Raji (cell line): ENCODE measurements at regions not wholly inside any gene's neighbourhood (a gene's known extent, or its start where the extent isn't known, plus 50 kb on each side); places are given as distances from the start of the nearest gene placed in this dataset.

Experiments
- POLR2A ChIP-seq: IDR thresholded peaks from 2 replicates; pipeline ENCODE4 v1.6.1; 2011; ENCODE audit warnings: low read depth, low read length, control low read depth; ENCODE audit not compliant: insufficient read depth

- no peak for TF ChIP-seq POLR2A
These were observed 219.7 kb upstream of the ZMIZ1 start for GRCh38 chr10:78849115-78849514.

GRCh38 chr10:78849731-78850130, 219.0 kb upstream of the ZMIZ1 start:
- TF ChIP-seq POLR2A, result no peak

DNA sequence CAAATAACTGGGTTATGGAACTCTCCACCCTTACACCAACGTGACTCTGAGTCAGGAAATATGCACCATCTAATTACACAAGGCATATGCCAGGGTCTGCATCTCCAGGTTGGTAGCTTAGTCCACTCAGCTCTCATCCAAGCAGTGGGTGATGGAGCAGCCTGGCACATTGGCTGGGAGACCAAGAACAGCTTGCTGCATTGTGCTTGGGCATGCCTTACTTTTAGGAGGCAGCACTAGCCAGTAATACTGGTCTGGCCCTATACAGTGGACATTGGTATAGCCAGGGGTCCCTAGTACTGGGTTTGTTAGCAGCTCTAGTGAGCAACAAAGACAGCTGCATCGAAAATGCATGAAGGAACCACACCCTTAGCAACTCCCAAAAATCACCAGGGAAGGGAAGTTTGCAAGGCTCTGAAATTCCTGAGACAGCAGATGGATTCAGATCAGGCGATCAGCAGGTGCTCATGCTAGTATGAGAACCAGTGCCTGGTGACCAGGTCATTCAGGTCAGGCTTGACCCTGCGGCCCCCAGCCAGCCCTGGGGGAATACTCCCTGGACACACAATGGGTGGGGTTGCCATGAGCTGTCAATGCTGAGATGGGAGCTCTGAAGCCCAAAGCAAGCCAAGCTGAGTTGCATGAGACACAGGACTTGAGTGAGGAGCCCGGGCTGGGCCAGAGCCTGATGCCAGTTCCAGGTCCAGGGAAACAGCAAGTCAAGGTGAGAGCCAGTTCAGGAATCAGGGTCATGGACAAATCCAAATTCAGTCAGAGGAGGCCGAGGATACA, 217.9 kb upstream of the ZMIZ1 start:
- TF ChIP-seq POLR2A, result no peak

- no peak for TF ChIP-seq POLR2A
These were observed 217.1 kb upstream of the ZMIZ1 start for GRCh38 chr10:78851647-78852046.

GRCh38 chr10:78852466-78853240, 216.1 kb upstream of the ZMIZ1 start:
- no peak for TF ChIP-seq POLR2A

GRCh38 chr10:78853864-78854263, 214.9 kb upstream of the ZMIZ1 start:
- no peak for TF ChIP-seq POLR2A

DNA sequence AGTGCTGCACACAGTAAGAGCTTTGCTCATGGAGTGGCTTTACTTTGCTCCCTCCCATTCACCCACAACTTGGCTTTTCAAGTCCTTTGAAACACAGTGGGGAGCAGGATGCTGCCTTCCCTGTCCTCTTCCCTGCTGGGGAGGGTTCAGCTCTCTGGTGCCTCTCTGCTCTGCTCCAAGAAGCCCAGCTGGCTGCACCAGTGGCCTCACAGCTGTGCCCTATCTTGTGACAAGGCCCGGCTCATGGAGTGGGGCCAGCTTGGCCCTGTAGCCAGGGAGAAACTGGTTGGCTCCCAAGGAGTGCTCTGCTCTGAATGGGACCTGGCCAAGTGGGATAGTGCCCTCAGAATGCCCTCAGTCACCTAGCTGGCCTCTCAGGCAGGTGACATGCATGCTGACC, 212.3 kb upstream of the ZMIZ1 start:
- no peak for TF ChIP-seq POLR2A

- TF ChIP-seq POLR2A, result no peak
These were observed 211.6 kb upstream of the ZMIZ1 start for GRCh38 chr10:78857193-78857592.

- TF ChIP-seq POLR2A, result no peak
These were observed 209.5 kb upstream of the ZMIZ1 start for GRCh38 chr10:78859266-78859665.

GRCh38 chr10:78859769-78860168, 209.0 kb upstream of the ZMIZ1 start:
- no peak for TF ChIP-seq POLR2A

DNA sequence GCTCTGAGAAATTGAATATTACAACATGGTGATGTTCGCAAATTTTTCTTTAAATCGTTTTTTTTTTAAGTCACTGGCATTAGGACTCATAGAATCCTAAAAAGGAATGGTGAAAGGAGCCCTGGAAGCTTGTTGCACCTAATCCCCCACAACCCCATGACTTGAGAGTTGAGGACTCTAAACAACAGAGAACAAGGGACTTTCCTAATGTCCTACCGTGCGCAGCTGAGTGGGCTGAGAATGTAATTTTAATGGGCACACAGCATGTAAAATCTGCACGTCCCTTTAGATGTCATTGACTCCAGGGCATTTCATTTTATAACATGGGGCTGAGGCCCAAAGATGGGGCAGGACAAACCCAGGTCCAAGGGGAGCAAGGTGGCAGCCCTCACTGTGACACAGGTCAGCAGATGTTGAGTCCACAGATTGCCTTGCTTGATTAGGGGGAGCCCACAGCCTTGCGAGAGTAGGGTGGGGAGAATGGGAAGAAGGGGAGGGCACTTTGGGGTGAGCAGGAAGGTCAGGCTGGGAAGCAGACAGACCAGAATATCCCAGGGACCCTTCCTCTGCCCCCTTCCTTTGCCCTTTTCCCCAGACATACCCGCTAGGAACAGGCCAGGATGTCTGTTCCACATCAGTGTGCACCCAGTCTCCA, 208.4 kb upstream of the ZMIZ1 start:
- TF ChIP-seq POLR2A, result no peak

DNA sequence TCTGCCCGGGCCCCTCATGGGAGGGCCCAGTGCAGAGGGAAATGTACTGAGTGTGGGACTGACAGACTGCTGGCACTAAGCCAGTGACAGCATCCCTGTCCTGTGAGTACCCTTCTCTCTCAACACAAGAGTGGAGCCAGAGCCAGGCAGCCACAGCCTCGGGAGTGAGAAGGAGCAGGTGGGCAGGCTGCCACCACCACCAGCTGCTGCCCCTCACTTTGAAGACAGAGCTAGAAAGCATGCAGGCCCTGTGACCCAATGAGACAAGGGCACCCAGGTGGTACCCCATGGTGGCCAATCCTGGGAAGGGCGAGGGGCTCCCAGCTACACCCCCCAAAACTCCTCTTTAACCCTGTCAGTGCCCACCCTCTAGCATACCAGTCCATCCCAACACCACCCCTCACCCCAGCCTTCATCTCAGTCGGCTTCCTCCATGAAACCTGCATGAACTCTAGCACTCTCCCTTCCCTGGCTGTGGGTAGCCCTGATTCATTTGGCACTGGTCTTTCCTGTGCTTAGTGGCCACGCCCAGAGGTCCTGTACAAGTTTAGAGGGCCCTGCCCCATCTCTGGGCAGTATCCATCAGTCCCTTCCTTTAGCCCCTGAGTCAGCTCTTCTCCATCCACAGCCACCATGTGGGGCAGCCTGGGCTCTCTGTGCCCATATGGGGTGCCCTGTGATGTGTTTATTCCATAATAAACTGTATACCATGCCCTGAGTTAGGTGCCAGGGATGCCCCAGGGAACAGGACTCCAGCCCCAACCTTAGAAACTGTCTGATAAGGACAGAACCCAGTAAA, 207.0 kb upstream of the ZMIZ1 start:
- TF ChIP-seq POLR2A, result no peak

DNA sequence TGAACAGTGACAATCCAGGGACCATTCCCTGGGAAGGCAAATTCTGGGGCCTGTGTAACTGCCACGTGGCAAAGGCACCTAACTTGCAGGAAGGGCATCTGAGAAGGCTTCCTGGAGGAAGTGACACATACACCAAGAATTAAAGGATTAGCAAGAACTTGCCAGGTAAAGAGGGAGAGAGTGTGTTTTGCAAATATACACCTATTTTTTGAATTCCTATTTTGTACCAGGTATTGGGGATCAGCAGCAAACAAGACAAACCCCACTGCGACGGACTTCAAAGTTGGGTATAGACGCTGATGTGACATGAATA, 206.5 kb upstream of the ZMIZ1 start:
- TF ChIP-seq POLR2A, result no peak

DNA sequence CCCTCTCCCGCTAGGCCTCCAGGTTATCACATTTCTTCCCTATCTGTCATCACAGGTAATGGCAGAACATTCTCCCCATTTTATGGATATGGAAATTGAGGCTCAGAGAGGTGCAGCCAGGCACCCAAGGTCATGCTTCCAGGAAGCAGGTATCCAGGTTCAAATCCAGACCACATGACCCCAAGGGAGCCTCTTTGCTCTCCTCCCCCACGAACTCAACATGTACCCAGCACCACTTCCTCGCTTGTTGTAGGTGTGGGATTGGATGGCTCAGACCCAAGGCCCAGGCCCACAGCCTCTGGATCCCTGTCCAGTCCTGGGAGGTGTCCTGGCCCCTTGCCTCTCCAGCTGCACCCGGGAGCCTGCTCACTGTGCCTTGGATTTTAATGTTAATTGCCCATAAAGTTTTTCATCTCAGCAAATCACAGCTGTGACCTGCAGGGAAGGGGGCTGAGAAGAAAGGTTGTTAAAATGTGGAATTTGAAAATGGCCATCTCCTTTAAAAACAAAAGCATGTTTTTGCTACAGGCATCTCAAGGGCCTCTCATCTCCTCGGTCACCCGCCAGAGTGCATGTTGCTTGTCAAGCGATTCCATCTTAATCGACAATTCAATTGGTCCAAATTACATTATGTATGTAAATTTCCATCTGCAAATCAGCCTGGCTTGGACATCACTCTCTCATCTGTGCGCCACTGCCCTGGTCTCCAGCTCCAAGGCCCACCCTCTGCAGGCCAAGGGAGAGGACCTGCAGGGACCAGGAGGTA, 205.4 kb upstream of the ZMIZ1 start:
- no peak for TF ChIP-seq POLR2A

DNA sequence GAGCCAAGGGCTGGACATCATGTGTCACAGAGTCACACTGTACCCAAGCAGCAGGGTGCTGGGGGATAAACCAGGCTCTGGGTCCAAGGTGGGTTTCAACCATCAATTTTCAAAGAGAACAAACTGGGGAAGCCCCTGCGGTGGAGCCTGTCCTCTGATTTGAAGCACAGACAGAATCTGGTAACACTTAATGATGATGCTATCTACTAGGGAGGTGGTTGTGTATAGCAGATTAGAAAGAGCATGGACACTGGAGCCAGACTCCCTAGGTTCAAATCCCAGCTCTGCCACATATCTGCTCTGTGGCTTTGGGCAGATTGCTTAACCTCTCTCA, 204.9 kb upstream of the ZMIZ1 start:
- no peak for TF ChIP-seq POLR2A
